NCI-H2171 (cell line): ENCODE measurements at regions not wholly inside any gene's neighbourhood (a gene's known extent, or its start where the extent isn't known, plus 50 kb on each side); places are given as distances from the start of the nearest gene placed in this dataset.

Experiments used
- DNase-seq: peaks from one replicate; lab custom pipeline; 2025; lab: John Stamatoyannopoulos, UW

DNA sequence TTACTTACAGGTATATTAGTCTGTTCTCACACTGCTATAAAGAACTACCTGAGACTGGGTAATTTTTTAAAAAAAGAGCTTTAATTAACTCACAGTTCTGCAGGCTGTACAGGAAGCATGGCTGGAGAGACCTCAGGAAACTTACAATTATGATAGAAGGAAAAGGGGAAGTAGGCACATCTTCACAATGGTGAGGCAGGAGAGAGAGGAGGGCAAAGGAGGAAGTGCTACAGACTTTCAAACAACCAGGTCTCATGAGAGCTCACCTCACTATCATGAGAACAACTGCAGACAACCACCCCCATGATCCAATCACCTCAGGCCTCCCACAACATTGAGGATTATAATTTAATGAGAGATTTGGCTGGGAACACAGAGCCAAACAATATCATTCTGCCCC, 511.7 kb downstream of the SLITRK6 start:
- no peak for DNase-seq

DNA sequence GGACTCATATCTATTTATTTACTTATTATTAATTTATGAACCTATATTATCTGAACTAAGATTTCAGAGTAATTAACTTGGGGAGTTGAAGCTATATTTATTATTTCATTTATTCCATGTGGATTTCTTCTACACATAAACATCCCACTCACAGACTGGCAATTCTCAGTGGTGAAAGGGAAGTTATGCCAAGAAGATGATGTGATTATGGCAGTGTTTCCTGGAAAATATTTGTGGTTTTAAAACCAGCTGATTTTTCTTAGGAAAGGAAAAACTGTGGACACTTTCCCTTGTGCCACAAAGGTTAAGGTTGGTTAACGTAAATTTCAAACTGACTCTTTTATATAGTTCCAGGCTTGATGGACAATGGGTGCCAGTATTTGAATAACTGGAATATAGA, 513.1 kb downstream of the SLITRK6 start:
- DNase-seq: no peak

DNA sequence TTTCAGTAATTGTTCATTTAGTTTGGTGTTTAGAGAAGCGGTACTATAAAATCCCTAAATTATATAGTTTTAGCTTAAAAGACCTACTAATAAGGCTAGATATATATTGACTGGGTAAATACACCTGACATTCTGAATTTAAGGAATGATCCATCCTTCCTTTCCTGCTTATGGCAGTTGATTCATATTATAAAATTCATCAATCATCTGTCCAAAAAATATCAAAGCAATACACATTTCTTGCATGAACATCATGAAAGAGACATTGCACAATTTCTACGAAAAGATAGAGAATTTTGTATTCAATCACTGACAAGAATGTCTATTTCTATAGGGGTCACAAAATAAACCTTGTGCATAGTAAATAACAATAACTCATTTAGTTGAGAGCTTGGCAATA, 514.9 kb downstream of the SLITRK6 start:
- DNase-seq: no peak

DNA sequence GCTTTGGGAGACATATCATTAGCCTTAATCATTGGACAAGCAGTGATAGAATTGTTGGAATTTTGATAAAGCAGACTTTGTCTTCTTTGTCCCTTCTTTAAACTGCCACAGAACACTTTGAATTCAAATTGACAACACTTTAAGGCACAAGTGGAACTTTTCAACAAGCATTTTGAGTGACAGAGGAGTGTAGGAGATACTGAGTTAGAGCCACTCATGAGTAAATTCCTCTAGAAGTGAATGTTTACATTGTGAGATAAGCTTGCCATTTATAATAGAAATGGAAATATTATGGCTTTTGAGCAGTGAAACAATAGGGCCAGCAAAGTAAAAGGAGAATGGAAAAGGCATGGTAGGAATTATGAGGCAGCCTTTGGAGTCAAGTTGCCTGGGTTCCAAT, 515.8 kb downstream of the SLITRK6 start:
- no peak for DNase-seq

DNA sequence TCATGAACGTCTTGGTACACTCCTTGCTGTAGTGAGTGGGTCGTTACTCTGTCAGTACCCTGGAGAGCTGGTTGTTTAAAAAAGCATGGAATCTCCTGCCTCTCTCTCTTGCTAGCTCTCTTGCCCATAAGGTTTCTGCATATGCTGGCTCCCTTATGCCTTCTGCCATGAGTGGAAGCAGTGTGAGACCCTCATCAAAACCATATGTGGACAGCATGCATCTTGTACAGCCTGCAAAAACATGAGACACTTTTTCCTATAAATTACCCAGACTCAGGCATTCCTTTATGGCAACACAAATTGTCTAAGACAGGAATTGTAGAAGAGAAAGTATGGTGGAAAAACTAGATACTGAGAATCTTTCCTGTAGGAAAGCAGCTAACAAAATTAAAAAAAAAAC, 516.3 kb downstream of the SLITRK6 start:
- no peak for DNase-seq

DNA sequence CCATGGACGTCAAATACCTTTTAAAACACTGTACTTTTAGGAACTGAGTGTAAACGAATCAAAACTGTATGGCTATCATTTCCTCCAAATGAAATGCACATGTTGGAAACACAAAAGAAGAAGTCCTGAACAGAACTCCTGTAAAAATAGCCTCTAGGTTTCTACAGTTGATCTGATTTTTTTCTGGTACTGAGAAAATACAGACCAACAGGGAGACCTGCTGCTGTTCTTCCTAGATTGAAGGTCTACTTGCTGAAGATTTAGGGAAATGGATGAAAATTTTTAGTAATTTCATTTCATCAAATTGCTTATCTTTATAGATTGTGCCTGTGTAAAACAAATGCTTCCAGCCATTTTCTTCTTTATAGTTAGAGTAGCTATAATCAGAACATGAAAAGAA, 520.4 kb downstream of the SLITRK6 start:
- no peak for DNase-seq

DNA sequence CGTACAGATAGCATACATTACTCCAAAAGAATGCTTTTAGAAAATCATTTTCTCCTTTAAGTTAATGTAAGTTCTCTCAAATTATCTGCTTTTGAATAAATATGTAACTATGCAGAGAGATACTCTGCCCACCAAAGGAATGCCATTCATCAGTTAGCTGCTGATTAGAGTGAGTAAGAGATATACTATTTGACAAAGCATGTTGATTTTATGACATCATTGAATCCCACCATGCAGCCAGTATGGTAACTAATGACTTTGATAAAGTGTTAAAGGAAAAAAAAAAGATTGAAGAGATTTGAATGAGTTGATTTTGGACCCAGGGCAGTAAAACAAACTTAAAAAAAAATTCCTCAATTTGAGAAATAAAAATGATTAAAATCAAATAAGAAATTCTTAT, 521.5 kb downstream of the SLITRK6 start:
- DNase-seq: no peak

DNA sequence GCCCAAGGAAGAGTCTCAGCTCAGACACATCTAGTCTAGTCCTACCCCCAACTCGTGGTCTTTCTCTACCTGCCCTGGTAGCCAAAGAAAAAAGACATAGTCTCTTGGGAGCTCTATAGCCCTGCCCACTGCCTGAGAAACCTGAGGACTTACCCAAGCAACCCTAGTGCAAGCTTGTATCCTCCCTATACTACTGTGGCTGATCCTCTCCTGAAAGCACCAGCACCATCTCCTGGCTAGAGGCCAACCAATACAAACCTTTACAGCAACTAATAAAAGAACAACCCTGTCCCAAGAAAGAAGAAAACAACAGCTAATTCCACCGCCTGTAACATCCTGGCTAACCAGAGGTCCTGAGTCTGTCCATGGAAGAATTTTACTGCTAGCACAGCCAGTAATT, 532.4 kb downstream of the SLITRK6 start:
- DNase-seq: no peak

DNA sequence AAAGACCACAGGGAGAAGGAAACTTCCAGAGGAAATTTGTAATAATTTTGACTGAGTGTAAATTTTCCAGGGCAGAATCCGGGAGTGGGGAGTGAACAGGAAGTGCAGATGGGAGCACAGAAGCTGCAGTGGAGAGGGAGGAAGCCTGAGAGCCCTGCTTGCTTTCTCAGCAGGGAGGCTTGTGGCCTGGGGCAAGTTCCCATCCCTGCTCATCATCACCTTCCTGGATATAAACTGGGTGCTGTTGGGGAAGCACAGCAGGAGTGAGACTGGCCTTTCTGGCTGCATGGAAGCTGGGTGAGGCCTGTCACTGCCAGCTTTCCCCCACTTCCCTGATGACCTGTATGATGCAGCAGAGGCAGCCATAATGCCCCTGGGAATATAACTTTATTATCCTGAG, 532.9 kb downstream of the SLITRK6 start:
- no peak for DNase-seq

DNA sequence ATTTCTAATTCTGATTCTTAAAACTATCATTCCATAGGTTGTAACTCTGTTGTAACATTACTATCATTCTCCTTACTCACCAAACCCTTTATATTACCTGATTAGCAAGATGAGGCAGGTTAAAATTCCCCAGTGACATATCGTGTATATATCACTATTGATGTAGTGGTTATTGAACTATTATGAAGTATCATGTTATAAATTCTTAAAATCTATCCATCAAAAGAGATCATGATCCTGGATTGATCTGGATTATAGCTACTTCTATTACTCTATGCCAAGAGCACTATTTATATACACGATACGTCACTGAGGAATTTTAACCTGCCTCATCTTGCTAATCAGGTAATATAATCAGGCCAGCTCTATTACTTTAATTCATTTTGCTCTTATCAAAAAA, 533.9 kb downstream of the SLITRK6 start:
- no peak for DNase-seq

DNA sequence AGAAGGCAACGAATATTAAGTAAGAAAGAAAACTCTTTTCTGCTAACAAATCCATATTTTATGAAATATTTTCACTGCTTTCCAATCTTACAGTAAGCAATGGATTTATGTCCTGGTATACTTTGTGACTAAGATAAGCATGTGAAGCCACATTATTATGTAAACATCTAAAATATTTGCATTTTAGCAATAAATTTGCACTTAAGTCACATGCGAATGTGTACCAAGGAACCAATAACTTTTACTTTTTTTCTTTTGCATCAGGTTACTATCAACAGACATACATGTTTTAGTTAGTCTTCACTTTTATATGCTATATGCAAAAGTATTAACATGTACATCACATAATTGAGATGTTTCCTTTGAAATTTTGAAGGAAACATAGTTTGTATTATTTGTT, 536.7 kb downstream of the SLITRK6 start:
- DNase-seq: no peak

DNA sequence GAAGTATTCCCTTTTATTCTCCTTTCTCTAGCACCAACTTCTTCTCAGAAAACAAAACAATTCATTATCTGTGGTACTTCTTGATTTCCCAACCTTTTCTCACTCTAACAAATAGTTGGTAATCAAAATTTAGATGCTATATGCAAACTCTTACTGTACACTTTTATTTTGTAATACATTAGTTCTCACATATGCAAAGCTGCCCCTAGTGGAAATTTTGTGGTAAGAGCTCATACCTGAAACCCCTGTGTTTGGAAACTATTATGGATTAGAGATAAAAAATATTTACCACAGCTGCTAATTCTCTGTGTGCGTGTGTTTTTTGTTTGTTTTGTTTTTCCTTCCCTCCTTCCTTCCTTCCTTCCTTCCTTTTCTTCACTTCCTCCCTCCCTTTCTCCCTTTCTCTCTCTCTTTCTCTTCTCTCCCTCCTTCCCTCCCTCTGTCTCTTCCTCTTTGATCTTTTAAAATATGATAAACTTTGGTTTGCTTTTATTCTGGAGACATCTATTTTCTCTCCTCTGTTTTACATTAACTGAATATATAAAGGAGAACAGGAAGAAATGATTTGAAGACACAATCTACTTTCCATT, 537.4 kb downstream of the SLITRK6 start:
- no peak for DNase-seq

DNA sequence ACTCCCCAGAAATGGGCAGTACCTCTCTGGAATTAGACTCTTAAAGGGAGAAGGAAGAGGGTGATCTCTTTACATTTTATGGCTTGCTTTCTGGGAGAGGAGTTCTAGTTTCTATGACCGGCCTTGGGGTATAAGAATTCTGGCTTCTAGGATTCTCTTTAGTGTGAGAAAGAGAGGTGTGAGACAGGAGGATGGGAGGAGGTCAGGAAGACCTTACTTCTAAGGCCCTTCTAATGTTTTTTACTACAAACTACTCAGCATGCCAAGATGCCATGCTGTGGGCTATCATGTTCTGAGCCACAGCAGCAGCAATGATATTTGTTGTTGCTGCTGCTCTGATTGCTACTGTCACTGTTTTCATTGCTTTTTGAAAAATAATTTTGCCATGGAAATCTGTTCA, 538.3 kb downstream of the SLITRK6 start:
- DNase-seq: no peak

DNA sequence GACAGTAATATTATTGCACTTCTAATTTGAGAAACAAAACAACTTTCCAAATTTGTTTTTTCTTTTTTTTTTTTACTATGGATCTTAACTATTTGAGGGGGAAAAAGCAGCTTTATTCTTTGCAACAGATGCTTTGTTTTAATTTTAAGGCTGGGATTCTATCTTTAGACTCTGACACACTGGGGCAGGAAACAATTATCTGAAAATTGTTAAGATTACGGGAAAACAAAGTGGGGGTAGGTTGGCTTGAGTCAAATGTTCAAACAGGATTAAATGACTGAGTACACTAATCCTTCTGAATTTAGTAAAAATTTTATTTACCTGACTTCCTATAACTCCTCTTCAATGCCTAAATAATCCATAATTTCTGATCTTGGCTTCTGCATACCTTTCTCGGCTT, 543.2 kb downstream of the SLITRK6 start:
- DNase-seq: no peak

DNA sequence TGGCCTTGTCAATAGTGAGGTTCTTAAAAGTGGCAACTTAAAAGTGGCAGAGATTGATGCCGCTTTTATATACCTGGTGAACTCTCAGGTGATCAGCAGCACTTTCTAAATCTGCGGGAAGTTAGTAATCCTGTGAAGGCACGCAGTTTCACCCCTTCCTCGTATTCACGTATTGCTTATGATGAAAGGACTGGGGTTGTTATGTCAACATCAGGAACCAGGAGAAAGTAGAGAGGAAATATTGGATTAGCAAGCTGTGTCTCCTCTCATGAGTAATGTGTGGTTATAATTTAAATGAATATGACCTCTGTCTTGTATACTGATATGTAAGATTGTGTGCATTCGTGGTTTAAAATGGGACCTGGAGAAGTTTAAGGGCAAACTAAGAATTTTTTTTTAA, 544.6 kb downstream of the SLITRK6 start:
- DNase-seq: no peak

DNA sequence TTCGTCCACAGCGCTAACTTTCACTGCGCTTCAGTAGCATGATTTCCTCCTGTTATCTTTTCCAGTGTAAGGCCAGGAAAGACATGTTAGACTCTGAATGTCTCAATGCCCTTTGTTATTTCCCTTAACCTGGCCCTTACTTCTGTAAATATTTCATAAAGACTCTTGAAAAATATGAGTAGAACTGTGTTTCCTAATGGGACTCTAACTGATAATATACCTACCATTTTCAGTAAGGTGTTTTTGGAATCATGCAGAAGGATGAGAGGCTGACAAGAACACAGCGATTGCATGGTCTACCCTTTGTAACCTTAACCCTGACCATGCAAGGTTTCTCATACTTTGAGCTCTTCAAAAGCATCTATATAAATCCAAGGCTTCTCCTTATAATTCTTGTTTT, 550.1 kb downstream of the SLITRK6 start:
- DNase-seq: no peak

DNA sequence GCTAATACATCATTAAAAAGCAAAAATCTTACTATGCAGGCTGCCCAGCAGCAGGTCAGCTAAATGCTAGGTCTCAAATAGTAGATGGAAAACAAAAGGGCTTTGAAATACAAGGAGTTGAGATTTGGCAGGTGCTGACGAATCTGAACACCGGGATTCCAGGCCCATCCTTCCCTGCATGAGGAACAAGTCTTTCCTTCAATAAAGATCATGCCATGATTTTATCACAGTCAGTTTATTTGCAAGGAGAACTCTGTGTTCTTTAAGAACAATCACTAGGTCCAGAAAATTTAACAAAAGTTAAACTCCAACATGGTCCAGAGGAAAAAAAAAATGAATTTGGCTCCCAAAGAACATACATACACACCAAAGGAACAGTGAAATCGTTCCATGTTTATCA, 551.4 kb downstream of the SLITRK6 start:
- no peak for DNase-seq

DNA sequence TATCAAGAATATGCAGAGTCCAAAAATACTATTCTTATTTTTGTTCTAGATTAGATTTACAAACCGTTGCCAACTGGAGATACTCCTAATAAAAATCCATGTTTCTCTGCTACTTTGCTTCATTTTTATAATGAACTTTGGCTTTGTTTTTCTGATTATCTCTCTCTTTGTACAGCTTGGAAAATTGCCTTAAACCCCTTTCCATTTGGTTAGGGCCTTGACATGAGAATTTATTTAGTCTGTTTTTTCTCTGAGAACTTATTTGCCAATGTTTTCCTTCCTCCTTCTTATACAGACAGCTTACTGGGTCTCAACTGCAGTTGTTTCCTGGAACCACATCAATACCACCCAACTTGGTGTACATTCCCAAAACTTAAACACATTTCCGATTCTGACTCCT, 555.4 kb downstream of the SLITRK6 start:
- DNase-seq: no peak

DNA sequence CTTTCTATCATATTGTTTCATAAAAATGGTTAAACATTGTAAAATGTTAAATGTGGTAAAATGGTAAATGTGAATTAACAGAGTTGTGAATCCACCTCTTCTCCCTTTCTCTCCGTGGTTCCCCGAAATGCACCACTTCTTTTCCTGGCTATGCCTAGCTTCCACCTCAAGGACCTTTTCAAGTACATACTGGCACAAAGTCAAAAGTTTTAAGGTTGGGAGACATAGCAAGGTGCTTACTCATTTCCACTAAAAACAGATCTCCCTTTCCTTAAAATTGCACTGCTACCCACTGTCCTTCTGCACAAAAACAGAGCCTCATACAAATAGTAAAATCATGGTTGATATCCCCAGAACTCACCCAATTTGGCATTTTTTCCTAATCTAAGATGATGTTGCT, 558.2 kb downstream of the SLITRK6 start:
- DNase-seq: no peak

DNA sequence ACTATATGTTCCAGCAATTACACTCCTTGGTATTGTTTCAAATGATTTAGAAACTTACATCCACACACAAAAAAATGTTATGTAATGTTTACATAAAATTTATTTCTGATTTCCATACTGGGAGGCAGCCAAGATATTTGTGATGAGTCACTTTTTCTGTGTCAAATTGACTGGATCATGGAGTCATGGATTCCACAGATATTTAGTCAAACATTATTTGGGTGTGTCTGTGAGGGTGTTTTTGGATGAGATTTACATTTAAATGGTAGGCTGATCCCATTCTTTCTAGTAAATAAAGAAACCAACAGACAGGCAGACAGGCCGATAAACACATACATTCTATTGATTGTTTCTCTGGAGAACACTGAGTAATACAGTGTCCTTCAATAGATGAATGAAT, 562.8 kb downstream of the SLITRK6 start:
- no peak for DNase-seq

DNA sequence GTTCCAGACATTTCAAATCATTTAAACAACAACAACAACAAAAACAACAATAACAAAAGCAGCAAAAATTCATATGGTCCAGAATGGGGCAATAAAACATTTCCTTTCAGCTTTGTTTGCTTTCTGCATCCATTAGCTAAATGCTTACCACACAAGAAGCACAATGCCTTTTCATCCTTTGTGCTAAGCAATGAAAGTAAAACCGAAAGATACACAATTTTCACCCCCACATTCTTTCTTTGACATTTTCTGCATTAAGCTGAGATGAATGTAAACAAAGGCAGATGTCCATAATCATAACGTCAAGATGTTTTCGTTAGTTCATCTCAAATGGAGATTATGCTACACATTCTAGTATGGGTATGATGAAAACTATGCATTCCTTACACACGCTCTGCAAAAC, 568.5 kb downstream of the SLITRK6 start:
- DNase-seq: no peak

DNA sequence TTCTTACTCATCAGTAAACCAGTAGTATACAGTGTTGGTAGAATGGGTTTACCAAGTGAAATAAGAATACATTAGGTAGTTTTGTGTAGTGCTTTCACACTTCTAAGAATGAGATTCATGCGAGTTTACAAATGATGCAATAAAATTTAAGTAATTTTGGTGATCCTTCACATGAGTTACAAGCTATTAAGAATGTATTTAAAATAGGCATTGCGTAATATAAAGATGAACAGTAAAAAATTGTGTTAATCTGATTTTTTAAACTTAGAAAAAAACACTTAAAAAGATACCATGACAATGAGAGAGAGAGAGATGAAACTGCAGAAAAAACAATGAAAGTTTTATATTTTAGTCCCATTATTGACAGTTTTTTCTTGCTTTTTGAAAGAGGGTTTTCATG, 570.5 kb downstream of the SLITRK6 start:
- no peak for DNase-seq

DNA sequence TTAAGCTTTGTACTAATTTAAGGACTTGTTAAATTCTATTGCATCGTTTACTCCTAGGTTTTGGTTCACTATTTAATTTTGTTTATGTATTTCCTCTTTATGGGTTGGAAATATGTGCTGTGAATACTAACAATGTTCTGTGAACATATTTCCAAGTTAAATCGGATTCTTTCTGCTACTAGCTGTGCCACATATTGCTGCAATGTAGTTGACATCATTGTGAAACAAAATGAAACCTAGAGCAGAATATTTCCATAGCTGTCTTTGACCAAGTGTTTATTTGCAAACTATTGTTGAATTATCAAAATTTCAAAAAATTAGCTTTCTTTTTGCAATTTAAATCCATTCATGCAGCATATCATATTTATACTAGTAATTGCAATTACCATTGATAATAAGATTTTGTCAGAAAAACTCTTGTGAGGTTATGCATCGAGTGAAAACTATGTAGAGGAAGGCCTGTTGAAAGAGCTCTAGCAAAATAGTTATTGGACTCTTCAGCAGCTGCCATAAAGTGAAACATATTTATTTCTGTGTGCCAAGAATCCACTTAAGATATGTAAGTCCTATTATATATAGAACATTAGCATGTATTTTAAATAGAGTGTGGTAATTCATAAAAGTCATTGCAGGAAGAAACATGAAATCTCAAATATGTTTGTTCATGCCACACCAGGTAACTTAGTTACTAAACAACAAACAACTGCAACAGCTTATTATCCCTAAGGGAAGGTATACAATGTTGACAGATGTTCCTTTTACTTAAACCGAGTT, 575.1 kb downstream of the SLITRK6 start:
- no peak for DNase-seq

DNA sequence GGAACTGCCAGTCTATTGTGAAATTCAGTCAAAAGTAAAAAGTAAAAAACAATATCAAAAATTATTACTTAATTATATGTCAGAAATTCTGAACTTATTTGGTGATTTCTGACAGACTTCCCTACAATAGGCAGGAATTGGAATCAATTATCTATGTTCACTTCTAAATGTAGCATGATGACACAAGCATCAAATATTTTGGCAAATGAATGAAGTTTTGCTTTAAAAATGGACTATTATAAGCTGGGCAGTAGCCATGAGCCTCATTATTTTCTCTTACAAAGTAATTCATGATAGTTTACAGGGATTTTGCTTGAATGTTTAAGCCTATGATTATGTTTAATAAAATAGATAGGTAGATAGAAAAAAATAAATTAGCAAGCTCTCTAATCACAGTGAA, 582.6 kb downstream of the SLITRK6 start:
- no peak for DNase-seq
